ENCODE measurements at regions not wholly inside any gene's neighbourhood (a gene's known extent, or its start where the extent isn't known, plus 50 kb on each side); places are given as distances from the start of the nearest gene placed in this dataset.

DNA sequence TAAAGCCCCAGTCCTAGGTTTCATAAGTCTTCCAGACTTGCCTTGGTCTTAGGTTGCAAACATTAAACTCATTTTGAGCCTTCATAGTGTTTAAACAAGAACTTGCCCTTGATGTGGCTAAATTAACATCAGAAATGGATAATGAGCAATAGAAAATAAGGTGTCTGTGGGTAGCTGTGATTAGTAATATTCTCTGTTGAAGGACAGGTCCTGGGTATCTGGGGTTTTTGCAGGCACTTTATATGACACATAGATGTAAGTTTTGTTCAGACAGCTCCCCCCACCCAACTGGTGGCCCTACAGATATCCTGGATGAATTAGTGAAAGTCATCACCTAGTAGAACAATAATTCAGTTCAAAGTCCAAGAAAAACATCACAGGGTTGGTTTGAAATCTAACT, 272.5 kb downstream of the PTTG2 start:
- H3K4me3 ChIP-seq: no peak overlapping the region
- DNase-seq: no peak
- H3K9me3 ChIP-seq: peaks cover 0 to 7% (median 0%) of the 10 kb centered on the region in 11 donors
- H3K4me1 ChIP-seq: peaks cover 0 to 6% (median 0%) of the 10 kb centered on the region in 9 donors
- no peak overlapping the region for H3K27ac ChIP-seq
- no peaks in the 10 kb centered on the region for H3K36me3 ChIP-seq
- ATAC-seq: no peak
- TF ChIP-seq, protein P1, sequence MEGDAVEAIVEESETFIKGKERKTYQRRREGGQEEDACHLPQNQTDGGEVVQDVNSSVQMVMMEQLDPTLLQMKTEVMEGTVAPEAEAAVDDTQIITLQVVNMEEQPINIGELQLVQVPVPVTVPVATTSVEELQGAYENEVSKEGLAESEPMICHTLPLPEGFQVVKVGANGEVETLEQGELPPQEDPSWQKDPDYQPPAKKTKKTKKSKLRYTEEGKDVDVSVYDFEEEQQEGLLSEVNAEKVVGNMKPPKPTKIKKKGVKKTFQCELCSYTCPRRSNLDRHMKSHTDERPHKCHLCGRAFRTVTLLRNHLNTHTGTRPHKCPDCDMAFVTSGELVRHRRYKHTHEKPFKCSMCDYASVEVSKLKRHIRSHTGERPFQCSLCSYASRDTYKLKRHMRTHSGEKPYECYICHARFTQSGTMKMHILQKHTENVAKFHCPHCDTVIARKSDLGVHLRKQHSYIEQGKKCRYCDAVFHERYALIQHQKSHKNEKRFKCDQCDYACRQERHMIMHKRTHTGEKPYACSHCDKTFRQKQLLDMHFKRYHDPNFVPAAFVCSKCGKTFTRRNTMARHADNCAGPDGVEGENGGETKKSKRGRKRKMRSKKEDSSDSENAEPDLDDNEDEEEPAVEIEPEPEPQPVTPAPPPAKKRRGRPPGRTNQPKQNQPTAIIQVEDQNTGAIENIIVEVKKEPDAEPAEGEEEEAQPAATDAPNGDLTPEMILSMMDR (IDR thresholded peaks at IDR 0.05): no peak
- H3K27me3 ChIP-seq: no peaks in the 10 kb centered on the region
- intact Hi-C loops (cut with DNase I): no loop called here

DNA sequence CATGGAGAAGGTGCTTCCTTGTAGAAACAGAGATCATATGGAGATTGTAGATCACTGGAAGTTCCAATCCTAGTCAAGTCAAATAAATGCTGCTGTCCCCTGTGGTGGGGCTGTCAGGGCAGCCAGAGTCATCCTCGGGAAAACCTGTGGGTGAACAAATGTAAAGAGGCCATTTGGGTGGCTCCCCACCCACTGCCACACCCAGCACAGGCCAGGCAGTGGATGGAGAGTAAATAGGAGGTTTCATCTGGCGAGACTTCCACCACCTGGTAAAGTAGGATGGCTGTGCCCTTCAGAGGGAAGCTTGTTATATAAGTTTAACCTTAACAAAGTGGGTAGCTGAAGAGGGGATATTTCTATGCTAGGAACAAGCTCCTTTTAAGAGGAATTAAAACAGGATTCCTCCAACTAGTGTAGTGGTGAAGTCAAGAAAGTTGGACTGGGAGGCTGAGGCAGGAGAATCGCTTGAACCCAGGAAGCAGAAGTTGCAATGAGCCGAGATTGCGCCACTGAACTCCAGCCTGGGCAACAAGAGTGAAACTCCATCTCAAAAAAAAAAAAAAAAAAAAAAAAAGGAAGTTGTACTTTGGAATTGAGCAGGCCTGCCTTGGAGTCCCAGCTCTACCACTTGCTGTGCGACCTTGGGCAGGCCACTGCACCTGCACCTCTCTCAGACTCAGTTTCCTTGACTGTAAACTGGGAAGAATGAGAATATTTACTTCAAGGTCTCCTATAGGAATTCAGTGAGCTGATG, 273.7 kb downstream of the PTTG2 start:
- Histone ChIP-seq H3K4me1 (peaks cover 0 to 6% (median 0%) of the 10 kb centered on the region in 9 donors), H3K27me3 (no peaks in the 10 kb centered on the region), H3K9me3 (peaks cover 0 to 7% (median 0%) of the 10 kb centered on the region in 11 donors), H3K36me3 (no peaks in the 10 kb centered on the region), H3K27ac (peak overlapping the region in 1 of 10 donors; percentile 57), H3K4me3 (no peak overlapping the region)
- WGBS, 2 donors: 93% methylated on average over 6 of the region's 6 CpGs
- TF ChIP-seq, protein P1 (IDR thresholded peaks at IDR 0.05): no peak
- DNase-seq: peak in 1 of 2 donors; percentile 17
- ATAC-seq: no peak
- intact Hi-C loops (cut with DNase I): no loop called here

GRCh38 chr4:38235354-38235753, 275.2 kb downstream of the PTTG2 start:
- Histone ChIP-seq H3K36me3 (no peaks in the 10 kb centered on the region), H3K4me3 (no peak overlapping the region), H3K27ac (no peak overlapping the region), H3K4me1 (peaks cover 0 to 6% (median 0%) of the 10 kb centered on the region in 9 donors), H3K9me3 (peaks cover 0 to 7% (median 0%) of the 10 kb centered on the region in 11 donors), H3K27me3 (no peaks in the 10 kb centered on the region)
- 82 to 87% methylated on average over 3 of the region's 3 CpGs for WGBS, 2 donors
- intact Hi-C loops (cut with DNase I): no loop called here
- ATAC-seq (no peak), DNase-seq (no peak)
- TF ChIP-seq, protein P1 (IDR thresholded peaks at IDR 0.05): no peak

DNA sequence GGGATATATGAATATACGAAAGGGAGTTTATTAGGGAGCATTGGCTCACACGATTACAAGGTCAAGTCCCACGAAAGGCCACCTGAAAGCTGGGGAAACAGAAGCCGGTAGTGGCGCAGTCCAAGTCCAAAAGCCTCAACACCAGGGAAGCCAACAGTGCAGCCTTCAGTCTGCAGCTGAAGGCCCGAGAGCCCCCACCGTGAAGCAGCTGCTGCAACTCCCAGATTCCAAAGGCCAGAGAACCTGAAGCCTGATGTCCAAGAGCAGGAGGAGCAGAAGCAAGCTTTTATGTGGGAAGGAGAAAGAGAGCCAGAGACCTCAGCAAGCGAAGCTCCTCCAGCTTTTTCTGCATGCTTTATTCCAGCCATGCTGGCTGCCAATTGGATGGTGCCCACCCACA, 275.8 kb downstream of the PTTG2 start:
- Histone ChIP-seq H3K27me3 (no peaks in the 10 kb centered on the region), H3K4me3 (no peak overlapping the region), H3K4me1 (peaks cover 0 to 6% (median 0%) of the 10 kb centered on the region in 9 donors), H3K27ac (no peak overlapping the region), H3K36me3 (no peaks in the 10 kb centered on the region), H3K9me3 (peaks cover 0 to 7% (median 0%) of the 10 kb centered on the region in 11 donors)
- intact Hi-C loops (cut with DNase I): no loop called here
- ATAC-seq: no peak
- WGBS, 2 donors: 90 to 94% methylated on average over 8 of the region's 8 CpGs
- DNase-seq: no peak
- TF ChIP-seq, protein P1 (IDR thresholded peaks at IDR 0.05): no peak

All from heart right ventricle (tissue), 16 donors.